Liver (tissue), 2 donors: ENCODE measurements at regions not wholly inside any gene's neighbourhood (a gene's known extent, or its start where the extent isn't known, plus 50 kb on each side); places are given as distances from the start of the nearest gene placed in this dataset.
A peak's percentile ranks its signal among the peaks of the same experiment; 100 is the strongest.

Source experiments
- CTCF ChIP-seq: fragments of 150-350 bp; IDR thresholded peaks from 2 replicates; pipeline ENCODE4 v1.5.1; 2017; ENCODE audit warnings: improper control_type of control experiment, low read depth, low read length; ENCODE audit not compliant: missing input control
- TF ChIP-seq, protein P1 (sequence below): IDR thresholded peaks from 2 replicates; pipeline ENCODE4 v1.6.1; 2016; ENCODE audit warnings: antibody characterized with exemption
- donor health status: healthy.

DNA sequence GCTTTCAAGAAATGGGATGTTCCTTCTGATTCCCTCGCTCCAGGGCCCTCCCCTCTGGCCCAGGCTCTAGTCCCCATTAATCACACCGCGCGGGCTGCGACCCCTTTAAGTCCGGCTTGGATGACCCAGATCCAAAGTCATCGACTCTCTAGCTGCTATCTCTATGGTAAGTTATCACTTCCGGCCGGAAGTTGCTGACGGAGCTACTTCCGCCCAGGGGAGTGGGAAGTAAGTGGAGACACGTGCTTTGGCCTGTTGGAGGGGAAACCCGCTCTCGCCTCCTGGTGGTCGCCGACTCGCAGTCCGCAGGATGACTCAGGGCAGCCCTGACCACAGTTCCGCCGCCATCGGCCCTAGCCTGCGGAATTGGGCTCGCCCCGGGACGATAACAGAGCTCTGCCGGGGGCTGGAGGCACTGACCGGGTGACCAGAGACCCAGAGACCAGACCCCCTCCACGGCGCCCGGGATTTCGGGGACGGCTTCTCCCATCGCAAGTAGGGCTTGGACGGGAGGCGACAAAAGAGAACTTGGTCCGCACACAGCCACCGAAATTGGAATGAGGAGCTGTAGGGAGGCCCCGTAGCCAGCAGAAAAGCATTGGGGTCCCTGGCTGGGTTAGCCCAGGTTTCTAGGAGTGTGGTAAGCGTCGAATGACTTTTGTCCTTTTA is 52.2 kb upstream of the SEC14L1 start:
- peak; percentile 37 for TF ChIP-seq CTCF
- TF ChIP-seq, protein P1, sequence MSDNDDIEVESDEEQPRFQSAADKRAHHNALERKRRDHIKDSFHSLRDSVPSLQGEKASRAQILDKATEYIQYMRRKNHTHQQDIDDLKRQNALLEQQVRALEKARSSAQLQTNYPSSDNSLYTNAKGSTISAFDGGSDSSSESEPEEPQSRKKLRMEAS: peak; percentile 100
